Endothelial cell of umbilical vein (primary cell): ENCODE measurements at regions not wholly inside any gene's neighbourhood (a gene's known extent, or its start where the extent isn't known, plus 50 kb on each side); places are given as distances from the start of the nearest gene placed in this dataset.

Experiments used
- BruUV-seq: library from RNA; stranded (reverse); fragments of 400-500 nt; replicated peaks from 2 replicates; lab custom pipeline; 2021; lab: Mats Ljungman, UMichigan
- CTCF ChIA-PET: fragments of 300-600, 350-600 bp; sonication (Branson Sonifier 250); formaldehyde crosslinking; loops from one replicate; lab custom pipeline; 2021; ENCODE audit warnings: antibody characterized with exemption, inconsistent platforms; lab: Charles Lee
- POLR2A ChIA-PET: fragments of 300-600, 350-600 bp; sonication (Branson Sonifier 250); formaldehyde crosslinking; loops from one replicate; lab custom pipeline; 2021; ENCODE audit warnings: antibody characterized with exemption, inconsistent platforms; lab: Charles Lee
- DNase-seq: peaks from one replicate; pipeline ENCODE4 v3.0.0-alpha.2; 2011; ENCODE audit warnings: low read depth, low spot score
- FAIRE-seq: peaks from 2 replicates; lab custom pipeline; 2011; peaks lifted over from hg19 to GRCh38; lab: Jason Lieb, UNC
- H2AFZ ChIP-seq: 2 replicates; pipeline ENCODE4 v1.6.0; 2012; ENCODE audit warnings: low read depth, low read length, control low read depth, inconsistent platforms
- H3K27ac ChIP-seq: 2 replicates; pipeline ENCODE4 v1.5.1; 2011; ENCODE audit warnings: low read depth, mild to moderate bottlenecking, control low read depth, low read length, moderate library complexity; ENCODE audit not compliant: insufficient read depth
- H3K27me3 ChIP-seq, 2 experiments: 2 replicates each; pipeline versions ENCODE4 v1.6.0 to v1.6.1; 2011; ENCODE audit warnings: low read length in 2 of 2, mixed read lengths in 1 of 2; ENCODE audit not compliant: control insufficient read depth in 2 of 2, insufficient read depth in 2 of 2
- H3K36me3 ChIP-seq, 2 experiments: 2 replicates in 1 of 2; 3 replicates in 1 of 2; pipeline ENCODE4 v1.5.1; 2011; ENCODE audit warnings: low read length in 2 of 2, mild to moderate bottlenecking in 1 of 2, moderate library complexity in 1 of 2; ENCODE audit not compliant: control insufficient read depth in 2 of 2, insufficient read depth in 2 of 2; ENCODE audit errors: extremely low read depth in 1 of 2
- H3K4me1 ChIP-seq: 3 replicates; pipeline ENCODE4 v1.5.1; 2011; ENCODE audit warnings: mild to moderate bottlenecking, low read length; ENCODE audit not compliant: control insufficient read depth, insufficient read depth; ENCODE audit errors: extremely low read depth
- H3K4me2 ChIP-seq: 2 replicates; pipeline ENCODE4 v1.6.1; 2011; ENCODE audit warnings: low read length, control low read depth, mixed read lengths; ENCODE audit not compliant: insufficient read depth
- H3K4me3 ChIP-seq, 3 experiments: fragments of 200-600 bp in 1 of 3; sonication (generic), shearing (Covaris generic) in 1 of 3; replicated peaks in 1 of 3; 2 replicates each; pipeline ENCODE4 v1.5.1; 2011 to 2016; ENCODE audit warnings: control low read depth in 3 of 3, low read length in 3 of 3, mild to moderate bottlenecking in 2 of 3, inconsistent platforms in 1 of 3, low read depth in 1 of 3, moderate library complexity in 1 of 3; ENCODE audit not compliant: insufficient read depth in 1 of 3
- H3K79me2 ChIP-seq: 2 replicates; pipeline ENCODE4 v1.6.0; 2012; ENCODE audit warnings: low read length, inconsistent platforms; ENCODE audit not compliant: control insufficient read depth, insufficient read depth
- H3K9ac ChIP-seq: replicated peaks from 2 replicates; pipeline ENCODE3; 2011; ENCODE audit warnings: low read length, control low read depth; ENCODE audit not compliant: insufficient read depth; ENCODE audit errors: extremely low read depth
- H3K9me1 ChIP-seq: replicated peaks from 3 replicates; pipeline ENCODE4 v1.6.0; 2011; ENCODE audit warnings: mild to moderate bottlenecking, low read length; ENCODE audit not compliant: control insufficient read depth, insufficient read depth; ENCODE audit errors: extremely low read depth
- H3K9me3 ChIP-seq: replicated peaks from 2 replicates; pipeline ENCODE4 v1.5.1; 2012; ENCODE audit warnings: low read length, inconsistent platforms; ENCODE audit not compliant: control insufficient read depth, insufficient read depth
- H4K20me1 ChIP-seq: replicated peaks from 2 replicates; pipeline ENCODE3; 2011; ENCODE audit warnings: mild to moderate bottlenecking, low read length; ENCODE audit not compliant: control insufficient read depth, insufficient read depth; ENCODE audit errors: extremely low read depth
- CTCF ChIP-seq, 2 donors: IDR thresholded peaks; 1 replicate in 1 of 2; 2 replicates in 1 of 2; pipeline ENCODE4 v1.5.1; 2011; ENCODE audit warnings: low read length in 2 of 2, mild to moderate bottlenecking in 2 of 2, moderate library complexity in 2 of 2, control low read depth in 1 of 2, inconsistent platforms in 1 of 2, low read depth in 1 of 2; ENCODE audit not compliant: insufficient read depth in 1 of 2; ENCODE audit errors: extremely low read depth in 1 of 2
- EZH2 ChIP-seq: IDR thresholded peaks from 2 replicates; pipeline ENCODE4 v1.6.1; 2012; ENCODE audit warnings: borderline replicate concordance, low read depth, mild to moderate bottlenecking, moderate library complexity, low read length, inconsistent platforms; ENCODE audit not compliant: severe bottlenecking
- FOS ChIP-seq: IDR thresholded peaks from 2 replicates; pipeline ENCODE4 v1.6.1; 2011; ENCODE audit warnings: mild to moderate bottlenecking, low read length, moderate library complexity, borderline replicate concordance; ENCODE audit not compliant: insufficient read depth
- GATA2 ChIP-seq: IDR thresholded peaks from 2 replicates; pipeline ENCODE4 v1.7.0; 2011; ENCODE audit warnings: low read depth, mild to moderate bottlenecking, moderate library complexity, mixed read lengths, low read length; ENCODE audit not compliant: insufficient read length, insufficient read depth
- JUN ChIP-seq: IDR thresholded peaks from 2 replicates; pipeline ENCODE4 v1.6.1; 2011; ENCODE audit warnings: borderline replicate concordance, low read depth; ENCODE audit not compliant: insufficient read length, insufficient read depth
- MAX ChIP-seq: IDR thresholded peaks from 2 replicates; pipeline ENCODE4 v1.6.1; 2011; ENCODE audit not compliant: insufficient read depth, insufficient read length
- MYC ChIP-seq: IDR thresholded peaks from one replicate; pipeline ENCODE4 v1.6.1; 2011; ENCODE audit warnings: mild to moderate bottlenecking, low read depth, low read length
- POLR2AphosphoS5 ChIP-seq: IDR thresholded peaks from 2 replicates; pipeline ENCODE4 v1.6.1; 2012; ENCODE audit warnings: low read depth, mild to moderate bottlenecking, control low read depth, low read length, moderate library complexity; ENCODE audit not compliant: insufficient read depth
- dilution Hi-C: fragments of 300-500 bp; cut with MboI; formaldehyde crosslinking; loops from one replicate; pipeline ENCODE4 v1.15.0; 2019; ENCODE audit warnings: low sequenced_read_pairs; ENCODE audit not compliant: extremely low pct_ligation_motif_present
- intact Hi-C: fragments of 100-400 bp; cut with micrococcal nuclease; formaldehyde crosslinking; loops from one replicate; pipeline ENCODE4 v1.10.0; 2022

GRCh38 chr11:133687781-133688180 lies 155.5 kb upstream of the OPCML start:
- no TSS peak for BruUV-seq
- no peak for DNase-seq
- POLR2A ChIA-PET = no interaction called here
- no peak overlapping the region for H2AFZ ChIP-seq
- TF ChIP-seq EZH2 = no peak
- no peak for TF ChIP-seq FOS
- no peak for TF ChIP-seq MYC
- TF ChIP-seq GATA2 = no peak
- TF ChIP-seq JUN = no peak
- no peak for TF ChIP-seq CTCF (IDR thresholded peaks at IDR 0.05; ENCODE audit: extremely low read depth in 1 of 2, insufficient read depth in 1 of 2, low read depth in 1 of 2, low read length in 2 of 2)
- TF ChIP-seq MAX = no peak
- no peak for TF ChIP-seq POLR2AphosphoS5
- peaks cover 4% of the 10 kb centered on the region for H3K9me3 ChIP-seq
- H4K20me1 ChIP-seq = no peaks in the 10 kb centered on the region
- no peak overlapping the region for H3K27ac ChIP-seq
- no peaks in the 10 kb centered on the region for H3K79me2 ChIP-seq
- H3K27me3 ChIP-seq = no peaks in the 10 kb centered on the region
- no peak overlapping the region for H3K4me2 ChIP-seq
- dilution Hi-C loops (no loop called here), intact Hi-C loops (no loop called here)
- CTCF ChIA-PET = no interaction called here
- H3K4me3 ChIP-seq = no peak overlapping the region
- no peaks in the 10 kb centered on the region for H3K9me1 ChIP-seq
- no peak overlapping the region for H3K9ac ChIP-seq
- no peaks in the 10 kb centered on the region for H3K4me1 ChIP-seq
- FAIRE-seq = no peak
- no peaks in the 10 kb centered on the region for H3K36me3 ChIP-seq
